ENCODE measurements at regions not wholly inside any gene's neighbourhood (a gene's known extent, or its start where the extent isn't known, plus 50 kb on each side); places are given as distances from the start of the nearest gene placed in this dataset.

- no peak for TF ChIP-seq CTCF (IDR thresholded peaks at IDR 0.05)
- TF ChIP-seq POLR2A (IDR thresholded peaks at IDR 0.05) = no peak
These were observed 400.7 kb upstream of the RUNX1 start for GRCh38 chr21:35449846-35450245.
